Loucy (cell line): ENCODE measurements at regions not wholly inside any gene's neighbourhood (a gene's known extent, or its start where the extent isn't known, plus 50 kb on each side); places are given as distances from the start of the nearest gene placed in this dataset.

Experiments
- H2AFZ ChIP-seq: fragments of 200-600 bp; sonication (generic); 2 replicates; pipeline ENCODE4 v1.6.0; 2016; ENCODE audit warnings: antibody characterized with exemption, mild to moderate bottlenecking, low read length, moderate library complexity
- H3F3A ChIP-seq: fragments of 200-600 bp; 2 replicates; pipeline ENCODE4 v1.6.0; 2016; ENCODE audit warnings: antibody characterized with exemption, low read depth, mild to moderate bottlenecking
- H3K27me3 ChIP-seq: fragments of 200-600 bp; sonication (generic); 2 replicates; pipeline ENCODE4 v1.6.1; 2014; ENCODE audit warnings: low read length, mild to moderate bottlenecking; ENCODE audit not compliant: insufficient read depth, poor library complexity, severe bottlenecking
- H3K36me3 ChIP-seq: fragments of 200-600 bp; sonication (generic); 2 replicates; pipeline ENCODE4 v1.6.1; 2016; ENCODE audit warnings: low read length; ENCODE audit not compliant: insufficient read depth
- H3K4me1 ChIP-seq: fragments of 200-600 bp; sonication (generic); 2 replicates; pipeline ENCODE4 v1.5.1; 2014; ENCODE audit warnings: low read length, mild to moderate bottlenecking; ENCODE audit not compliant: insufficient read depth, poor library complexity, severe bottlenecking
- H3K4me2 ChIP-seq: fragments of 200-600 bp; sonication (generic); 2 replicates; pipeline ENCODE4 v1.6.0; 2014; ENCODE audit warnings: antibody characterized with exemption, low read length, low read depth, mild to moderate bottlenecking; ENCODE audit not compliant: poor library complexity, severe bottlenecking
- H3K4me3 ChIP-seq: fragments of 200-600 bp; sonication (generic); 2 replicates; pipeline ENCODE4 v1.5.1; 2014; ENCODE audit warnings: low read length, mild to moderate bottlenecking, mixed read lengths; ENCODE audit not compliant: poor library complexity, severe bottlenecking
- H3K79me2 ChIP-seq: fragments of 200-600 bp; sonication (generic); 2 replicates; pipeline ENCODE4 v1.6.1; 2014; ENCODE audit warnings: low read length; ENCODE audit not compliant: insufficient read depth
- H3K9ac ChIP-seq: fragments of 200-600 bp; sonication (generic); 2 replicates; pipeline ENCODE4 v1.6.0; 2014; ENCODE audit warnings: mild to moderate bottlenecking, low read depth, low read length, moderate library complexity; ENCODE audit not compliant: poor library complexity, severe bottlenecking
- H3K9me2 ChIP-seq: fragments of 200-600 bp; sonication (generic); replicated peaks from 2 replicates; pipeline ENCODE4 v1.6.1; 2016; ENCODE audit warnings: low read depth, low read length, mixed read lengths
- H3K9me3 ChIP-seq: fragments of 200-600 bp; sonication (generic); 2 replicates; pipeline ENCODE4 v1.6.1; 2014; ENCODE audit warnings: mild to moderate bottlenecking, antibody characterized with exemption, low read length, low read depth; ENCODE audit not compliant: insufficient read depth
- H4K20me1 ChIP-seq: fragments of 200-600 bp; sonication (generic); 2 replicates; pipeline ENCODE4 v1.6.0; 2014; ENCODE audit warnings: antibody characterized with exemption, low read length, mild to moderate bottlenecking; ENCODE audit not compliant: insufficient read depth, poor library complexity, severe bottlenecking
- CTCF ChIP-seq: fragments of 200-600 bp; sonication (generic); conservative IDR thresholded peaks from 2 replicates; pipeline ENCODE4 v1.5.1; 2014; ENCODE audit warnings: mild to moderate bottlenecking, antibody characterized with exemption, low read length
- EZH2phosphoT487 ChIP-seq: fragments of 200-600 bp; IDR thresholded peaks from 2 replicates; pipeline ENCODE4 v1.6.1; 2018; ENCODE audit warnings: antibody characterized with exemption, mild to moderate bottlenecking, moderate library complexity, borderline replicate concordance

GRCh38 chr6:113524826-113525225 lies 332.3 kb upstream of the MARCKS start:
- Histone ChIP-seq H3F3A (no peaks in the 10 kb centered on the region), H3K9me3 (no peaks in the 10 kb centered on the region), H3K4me1 (no peaks in the 10 kb centered on the region), H3K9me2 (no peaks in the 10 kb centered on the region), H3K27me3 (no peaks in the 10 kb centered on the region), H3K36me3 (no peaks in the 10 kb centered on the region), H3K79me2 (no peaks in the 10 kb centered on the region), H2AFZ (no peak overlapping the region), H3K9ac (no peak overlapping the region), H4K20me1 (no peaks in the 10 kb centered on the region), H3K4me2 (no peak overlapping the region), H3K4me3 (no peak overlapping the region)
- TF ChIP-seq CTCF: no peak
- TF ChIP-seq EZH2phosphoT487: no peak

GRCh38 chr6:113526553-113526952 lies 330.6 kb upstream of the MARCKS start:
- no peak for TF ChIP-seq CTCF
- TF ChIP-seq EZH2phosphoT487: no peak
- Histone ChIP-seq H3K36me3 (no peaks in the 10 kb centered on the region), H4K20me1 (no peaks in the 10 kb centered on the region), H3K79me2 (no peaks in the 10 kb centered on the region), H3F3A (no peaks in the 10 kb centered on the region), H3K4me3 (no peak overlapping the region), H3K4me1 (no peaks in the 10 kb centered on the region), H3K9me3 (no peaks in the 10 kb centered on the region), H3K9ac (no peak overlapping the region), H3K4me2 (no peak overlapping the region), H3K9me2 (no peaks in the 10 kb centered on the region), H3K27me3 (no peaks in the 10 kb centered on the region), H2AFZ (no peak overlapping the region)

- Histone ChIP-seq H3F3A (no peaks in the 10 kb centered on the region), H4K20me1 (no peaks in the 10 kb centered on the region), H3K9me2 (no peaks in the 10 kb centered on the region), H3K27me3 (no peaks in the 10 kb centered on the region), H3K36me3 (no peaks in the 10 kb centered on the region), H3K4me3 (no peak overlapping the region), H2AFZ (no peak overlapping the region), H3K9ac (no peak overlapping the region), H3K9me3 (no peaks in the 10 kb centered on the region), H3K4me2 (no peak overlapping the region), H3K79me2 (no peaks in the 10 kb centered on the region), H3K4me1 (no peaks in the 10 kb centered on the region)
- TF ChIP-seq CTCF (no peak), EZH2phosphoT487 (no peak)
These were observed 330.1 kb upstream of the MARCKS start for GRCh38 chr6:113526995-113527394.
